ENCODE measurements at regions not wholly inside any gene's neighbourhood (a gene's known extent, or its start where the extent isn't known, plus 50 kb on each side); places are given as distances from the start of the nearest gene placed in this dataset.
A peak's percentile ranks its signal among the peaks of the same experiment; 100 is the strongest.

DNA sequence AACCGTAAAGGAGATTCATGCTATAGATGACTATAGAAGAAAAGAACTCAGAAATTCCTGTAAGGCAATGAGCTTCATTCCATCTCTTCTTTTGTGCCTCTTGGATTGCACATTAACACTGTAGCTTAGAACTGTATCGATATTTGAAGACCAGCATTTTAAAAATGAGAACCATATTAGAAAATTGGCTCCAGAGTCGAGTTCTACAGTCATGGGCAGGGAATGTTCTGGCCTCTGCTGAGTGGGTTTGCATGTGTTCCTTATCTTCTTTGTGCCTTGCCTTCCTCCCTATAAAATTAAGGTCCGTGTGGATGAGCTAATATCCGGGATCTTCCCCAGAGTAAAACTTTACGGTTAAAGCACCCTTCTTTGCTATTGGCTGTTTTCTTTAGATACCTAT, 77.4 kb upstream of the PLCL2 start:
- FAIRE-seq (no peak), DNase-seq (ENCODE audit: low spot score) (no peak)

DNA sequence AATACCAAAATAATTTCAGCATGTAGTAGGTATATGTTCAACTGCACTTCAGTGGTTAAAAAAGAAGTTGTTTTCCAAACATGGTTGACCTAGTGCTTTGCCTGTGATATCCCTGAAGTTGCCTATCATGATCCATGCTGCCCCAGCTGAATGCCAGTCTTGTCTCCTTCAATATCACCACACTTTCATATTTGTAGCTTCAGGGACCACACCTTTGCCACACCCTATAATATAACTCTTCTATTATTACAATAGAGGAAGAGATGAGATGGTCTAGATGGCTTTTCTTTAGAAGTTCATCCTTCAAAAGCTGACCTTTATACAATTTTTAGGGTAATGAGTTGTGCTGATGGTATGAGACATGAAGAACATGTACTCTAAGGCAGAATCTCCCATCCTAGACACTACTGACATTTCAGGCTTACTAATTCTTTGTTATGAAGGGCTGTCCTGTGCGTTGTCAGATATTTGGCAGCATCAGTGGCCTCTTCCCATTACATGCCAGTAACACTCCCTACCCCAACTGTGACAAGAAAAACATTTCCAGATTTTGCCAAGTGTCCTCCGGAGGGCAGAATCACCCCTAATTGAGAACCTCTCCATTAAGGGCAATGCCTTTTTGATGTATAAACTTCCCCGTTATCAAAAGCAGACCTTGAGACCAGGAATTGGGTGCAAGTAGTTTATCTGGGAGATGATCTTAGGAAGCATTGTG, 76.2 kb upstream of the PLCL2 start:
- no peak for DNase-seq (ENCODE audit: low spot score)
- FAIRE-seq = no peak

GRCh38 chr3:16809482-16809881, 75.3 kb upstream of the PLCL2 start:
- FAIRE-seq (no peak), DNase-seq (ENCODE audit: low spot score) (no peak)

DNA sequence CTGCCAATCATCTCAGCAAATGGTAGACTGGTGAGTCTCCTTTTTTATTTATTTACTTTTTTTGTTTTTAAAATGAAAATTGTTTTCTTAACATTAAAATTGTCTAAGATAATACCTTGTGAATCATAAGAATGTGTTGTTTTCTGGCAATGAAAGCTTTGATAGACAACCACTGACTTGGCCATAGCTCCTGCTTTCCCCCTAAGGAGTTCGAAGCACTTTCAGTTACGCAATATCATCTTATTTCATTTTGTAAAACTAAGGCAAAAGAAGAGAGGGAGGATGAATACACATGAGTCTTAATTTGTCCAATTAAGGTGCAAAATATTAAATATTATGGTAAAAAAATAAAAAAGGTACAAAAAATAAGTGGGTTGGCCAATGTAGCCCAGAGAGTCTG, 74.8 kb upstream of the PLCL2 start:
- DNase-seq (ENCODE audit: low spot score) = no peak
- no peak for FAIRE-seq

DNA sequence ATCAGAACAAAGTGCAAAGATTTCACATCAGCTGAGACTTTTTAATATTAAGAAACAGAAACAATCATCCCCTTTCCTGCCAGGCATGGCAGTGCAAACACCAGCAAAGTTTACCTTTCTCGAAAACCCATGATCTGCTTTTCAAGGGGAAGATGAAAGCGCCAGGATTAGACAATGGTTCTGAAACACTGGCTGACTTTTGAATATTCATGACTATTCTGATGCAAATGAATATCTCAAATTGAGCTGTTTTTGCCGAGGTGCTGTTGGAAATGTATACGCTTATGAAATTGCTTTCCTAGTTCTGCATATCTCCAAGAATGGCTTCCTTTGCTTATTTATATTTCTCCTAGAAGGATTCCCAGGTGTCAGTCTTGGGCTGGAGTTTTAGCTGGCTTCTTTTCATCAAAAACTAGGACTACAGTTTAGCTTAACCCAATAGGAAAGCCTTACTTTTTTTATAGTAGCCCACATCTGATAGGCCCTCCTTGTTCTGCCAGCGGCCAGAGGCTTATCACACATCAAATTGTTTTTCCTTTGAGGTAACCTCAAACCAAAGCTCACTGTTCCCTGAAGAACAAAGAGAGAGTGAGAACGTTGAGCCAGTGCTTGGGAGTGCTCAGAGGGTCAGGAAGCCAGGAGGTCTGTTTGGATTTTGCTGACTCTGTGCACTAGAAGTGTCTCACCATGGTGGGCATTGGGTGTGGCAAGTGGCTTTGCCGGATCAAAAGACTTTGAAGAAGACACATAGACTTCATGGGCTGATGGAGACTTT, 74.0 kb upstream of the PLCL2 start:
- no peak for DNase-seq (ENCODE audit: low spot score)
- FAIRE-seq = no peak

- FAIRE-seq = no peak
- no peak for DNase-seq (ENCODE audit: low spot score)
These were observed 72.8 kb upstream of the PLCL2 start for GRCh38 chr3:16811950-16812349.

- FAIRE-seq = no peak
- DNase-seq (ENCODE audit: low spot score) = no peak
These were observed 71.4 kb upstream of the PLCL2 start for GRCh38 chr3:16813336-16813735.

GRCh38 chr3:16816048-16816780, 68.5 kb upstream of the PLCL2 start:
- FAIRE-seq (peak; percentile 13), DNase-seq (ENCODE audit: low spot score) (no peak)

GRCh38 chr3:16817197-16817596, 67.6 kb upstream of the PLCL2 start:
- DNase-seq (ENCODE audit: low spot score) (no peak), FAIRE-seq (no peak)

GRCh38 chr3:16818194-16818593, 66.6 kb upstream of the PLCL2 start:
- DNase-seq (ENCODE audit: low spot score) (no peak), FAIRE-seq (no peak)

DNA sequence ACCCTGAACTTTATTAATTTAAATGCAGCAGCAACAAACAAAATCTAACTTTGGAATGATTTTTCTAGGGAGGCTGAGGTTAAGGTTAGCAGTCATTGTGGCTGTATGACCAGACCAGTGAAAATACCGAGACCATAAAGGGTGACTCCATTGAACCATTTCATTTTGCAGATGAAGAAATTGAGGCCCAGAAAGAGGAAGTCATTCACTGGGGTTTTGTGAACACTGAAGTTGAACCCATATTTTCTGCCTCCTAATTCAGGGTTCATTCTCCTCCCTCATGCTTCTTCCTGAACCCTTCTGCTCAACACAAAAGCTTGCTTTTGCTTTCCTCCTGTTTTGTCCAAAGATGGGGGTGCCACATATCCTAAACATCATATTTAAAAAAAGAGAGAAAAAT, 65.8 kb upstream of the PLCL2 start:
- FAIRE-seq (no peak), DNase-seq (ENCODE audit: low spot score) (no peak)

- DNase-seq (ENCODE audit: low spot score) = no peak
- FAIRE-seq = no peak
These were observed 64.3 kb upstream of the PLCL2 start for GRCh38 chr3:16820485-16820884.

DNA sequence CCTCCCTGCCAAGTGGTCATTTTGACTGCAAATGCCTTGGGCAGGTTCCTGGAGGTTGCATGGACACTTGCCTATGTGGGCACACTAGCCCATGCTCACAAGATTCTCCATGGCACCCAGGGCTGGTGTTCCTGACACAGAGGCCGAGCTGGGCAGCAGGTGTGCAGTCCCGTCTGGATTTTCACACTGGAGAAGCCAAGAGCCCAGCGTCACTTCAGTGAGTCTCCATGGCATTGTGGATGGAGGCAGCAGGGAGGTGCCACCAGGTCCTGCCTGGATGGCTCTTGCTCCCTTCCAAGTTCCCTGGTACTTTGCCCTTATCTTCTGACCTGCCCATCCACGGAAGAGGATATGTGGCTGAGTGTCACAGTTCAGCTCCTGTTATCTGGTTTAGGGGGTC, 63.7 kb upstream of the PLCL2 start:
- DNase-seq (ENCODE audit: low spot score) (no peak), FAIRE-seq (no peak)

GRCh38 chr3:16824081-16824696, 60.6 kb upstream of the PLCL2 start:
- no peak for DNase-seq (ENCODE audit: low spot score)
- no peak for FAIRE-seq

DNA sequence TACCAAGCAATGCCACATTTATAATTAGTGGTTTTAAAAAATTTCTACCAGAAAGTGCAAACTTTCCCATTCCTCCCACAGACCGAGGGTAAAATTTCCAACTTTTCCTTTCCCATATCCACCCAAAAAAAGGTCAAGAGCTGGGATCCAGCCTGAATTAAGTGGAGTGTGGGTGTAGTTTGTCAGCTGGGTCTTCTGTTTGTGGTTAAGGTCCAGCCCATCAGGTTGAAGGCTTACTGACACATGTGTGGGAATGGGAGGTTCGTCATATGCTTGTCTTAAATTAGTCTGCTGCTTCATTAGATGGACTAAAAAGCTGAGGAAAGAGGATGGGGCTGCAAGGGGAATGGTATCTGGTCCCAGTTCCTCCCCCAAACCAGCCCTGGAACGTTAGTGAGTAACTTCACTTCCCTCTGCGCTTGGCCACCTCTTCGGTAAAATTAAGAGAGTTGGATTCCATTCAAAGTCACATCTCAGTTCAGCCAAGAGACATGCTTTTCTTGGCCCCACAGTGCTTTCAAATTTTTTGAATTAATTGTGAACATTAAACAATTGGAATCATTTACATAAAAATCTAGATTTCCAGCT, 59.0 kb upstream of the PLCL2 start:
- FAIRE-seq (no peak), DNase-seq (ENCODE audit: low spot score) (no peak)

DNA sequence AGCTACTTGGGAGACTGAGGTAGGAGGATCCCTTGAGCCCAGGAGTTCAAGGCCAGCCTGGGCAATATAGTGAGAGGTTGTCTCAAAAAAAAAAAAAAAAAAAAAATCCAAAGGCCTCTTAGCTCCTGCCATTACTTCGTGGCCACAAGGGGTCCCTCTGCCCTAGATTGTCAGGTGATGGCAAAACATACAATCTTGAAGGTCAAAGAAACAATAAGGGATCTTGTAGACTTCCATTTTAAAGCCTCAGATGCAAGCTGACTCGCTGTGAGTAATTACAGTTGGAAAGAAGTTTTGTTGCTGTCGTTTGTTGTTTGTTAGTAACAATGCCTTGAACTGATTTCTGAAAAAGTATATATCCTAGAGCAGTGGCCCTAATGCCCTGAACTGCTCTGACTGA, 55.9 kb upstream of the PLCL2 start:
- FAIRE-seq (no peak), DNase-seq (ENCODE audit: low spot score) (no peak)

DNA sequence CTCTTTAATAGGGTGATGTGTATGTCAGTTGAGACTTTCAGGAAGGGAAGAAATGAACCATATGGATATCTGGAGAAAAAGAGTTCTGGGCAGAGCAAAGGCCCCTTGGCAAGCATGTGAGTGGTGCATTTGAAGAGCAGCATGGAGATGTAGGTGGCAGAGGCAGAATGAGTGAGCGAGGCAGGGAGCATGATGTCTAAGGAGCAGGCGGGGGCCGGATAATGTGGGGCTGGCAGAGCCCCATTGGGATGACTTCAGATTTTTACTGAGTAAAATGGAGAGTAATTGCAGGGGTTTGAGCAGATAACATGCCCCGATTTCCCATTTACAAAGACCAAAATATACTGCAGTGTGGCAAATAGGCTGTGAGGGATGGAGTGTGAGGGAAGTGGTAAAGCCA, 52.9 kb upstream of the PLCL2 start:
- DNase-seq (ENCODE audit: low spot score) (no peak), FAIRE-seq (no peak)

- DNase-seq (ENCODE audit: low spot score) = no peak
- no peak for FAIRE-seq
These were observed 50.5 kb upstream of the PLCL2 start for GRCh38 chr3:16834214-16834613.

DNA sequence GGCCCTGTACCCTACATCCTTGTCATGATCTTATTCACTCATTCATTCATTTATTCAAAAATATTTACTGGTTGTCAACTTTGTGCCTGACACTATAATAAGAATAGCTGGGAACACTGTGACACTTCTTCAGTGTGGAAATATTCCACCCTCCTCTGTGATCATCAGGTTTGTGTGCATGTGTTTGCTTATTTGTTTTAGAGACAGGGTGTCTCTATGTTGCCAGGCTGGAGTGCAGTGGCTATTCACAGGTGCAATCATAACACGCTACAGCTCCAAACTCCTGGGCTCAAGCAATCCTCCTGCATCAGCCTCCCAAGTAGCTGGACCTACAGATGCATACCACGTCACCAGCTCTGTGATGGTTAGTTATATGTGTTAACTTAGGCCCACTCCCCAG, 50.0 kb upstream of the PLCL2 start:
- DNase-seq (ENCODE audit: low spot score) = no peak
- FAIRE-seq = no peak

All from urothelium cell line (cell line).